MM.1S (cell line): ENCODE measurements at regions not wholly inside any gene's neighbourhood (a gene's known extent, or its start where the extent isn't known, plus 50 kb on each side); places are given as distances from the start of the nearest gene placed in this dataset.

ENCODE experiments used
- CTCF ChIP-seq: fragments of 300-600 bp; sonication (generic); IDR thresholded peaks from 2 replicates; pipeline ENCODE4 v1.5.1; 2016; ENCODE audit warnings: antibody characterized with exemption, low read length, mixed read lengths
- EZH2phosphoT487 ChIP-seq: fragments of 300-600 bp; sonication (generic); IDR thresholded peaks from 2 replicates; pipeline ENCODE4 v1.6.1; 2018; ENCODE audit warnings: antibody characterized with exemption, low read length

- no peak for TF ChIP-seq CTCF
- TF ChIP-seq EZH2phosphoT487, result no peak
Observed at GRCh38 chrX:134713618-134714107, 55.4 kb upstream of the PLAC1 start.
